Body of pancreas (tissue), 4 donors: ENCODE measurements at regions not wholly inside any gene's neighbourhood (a gene's known extent, or its start where the extent isn't known, plus 50 kb on each side); places are given as distances from the start of the nearest gene placed in this dataset.

Source experiments
- CTCF ChIP-seq, 7 experiments: fragments of 450-650 bp in 4 of 7; fragments of 200-600 bp in 3 of 7; sonication (generic) in 3 of 7; IDR thresholded peaks; one replicate each; pipeline ENCODE4 v1.5.1; 2016 to 2019; ENCODE audit warnings: antibody characterized with exemption in 7 of 7
- POLR2A ChIP-seq, 3 donors: fragments of 450-650 bp; IDR thresholded peaks; one replicate each; pipeline ENCODE4 v1.6.1; 2016; ENCODE audit warnings: antibody characterized with exemption in 3 of 3, mild to moderate bottlenecking in 2 of 3

- TF ChIP-seq CTCF (IDR thresholded peaks at IDR 0.05) = no peak
- TF ChIP-seq POLR2A (IDR thresholded peaks at IDR 0.05) = no peak
Measured at GRCh38 chr18:25880441-25880840, 210.0 kb downstream of the SS18 start.
